ENCODE measurements at regions not wholly inside any gene's neighbourhood (a gene's known extent, or its start where the extent isn't known, plus 50 kb on each side); places are given as distances from the start of the nearest gene placed in this dataset.

GRCh38 chr1:220943319-220943996, 64.2 kb downstream of the HLX start:
- no peak for TF ChIP-seq IRF1 (CRISPR knock-in tag; IDR thresholded peaks at IDR 0.05; ENCODE audit: low read depth)
- no peak for TF ChIP-seq BRCA1 (CRISPR knock-in tag; IDR thresholded peaks at IDR 0.05)
- no peak for TF ChIP-seq ZSCAN12 (CRISPR knock-in tag; IDR thresholded peaks at IDR 0.05)
- no peak for TF ChIP-seq ZNF512 (CRISPR knock-in tag; IDR thresholded peaks at IDR 0.05)
- TF ChIP-seq CBFB (CRISPR knock-in tag; IDR thresholded peaks at IDR 0.05), result no peak
- TF ChIP-seq EZH2 (conservative IDR thresholded peaks at IDR 0.05; ENCODE audit: low read depth, low read length), result no peak
- TF ChIP-seq SP1 (IDR thresholded peaks at IDR 0.05), result no peak
- TF ChIP-seq SP1 (CRISPR knock-in tag; IDR thresholded peaks at IDR 0.05), result no peak
- no peak for TF ChIP-seq CTCF (CRISPR knock-in tag; IDR thresholded peaks at IDR 0.05)
- no peak for TF ChIP-seq SMAD9 (CRISPR knock-in tag; IDR thresholded peaks at IDR 0.05)
- TF ChIP-seq NCOA2 (CRISPR knock-in tag; IDR thresholded peaks at IDR 0.05), result no peak
- TF ChIP-seq MAFF (IDR thresholded peaks at IDR 0.05; ENCODE audit: low read depth, low read length), result no peak
- no peak for TF ChIP-seq PTBP1 (IDR thresholded peaks at IDR 0.05; ENCODE audit: low read depth, low read length, poor library complexity, severe bottlenecking)
- no peak for TF ChIP-seq ZFP36 (IDR thresholded peaks at IDR 0.05; ENCODE audit: borderline replicate concordance, low read depth, low read length, partially characterized antibody)
- TF ChIP-seq MAZ (IDR thresholded peaks at IDR 0.05; ENCODE audit: borderline replicate concordance, low read depth, low read length), result no peak
- TF ChIP-seq MAZ (CRISPR knock-in tag; IDR thresholded peaks at IDR 0.05; ENCODE audit: low read depth), result no peak

Measured in HepG2 (cell line).